GM21423 (cell line): ENCODE measurements at regions not wholly inside any gene's neighbourhood (a gene's known extent, or its start where the extent isn't known, plus 50 kb on each side); places are given as distances from the start of the nearest gene placed in this dataset.

Source experiments
- ATAC-seq: cut with Tn5 transposase; IDR thresholded peaks from one replicate; pipeline ENCODE4 v1.9.1; 2021; ENCODE audit warnings: mild to moderate bottlenecking, moderate library complexity; ENCODE audit not compliant: unreplicated experiment

GRCh38 chr3:55183201-55183600, 255.3 kb upstream of the LRTM1 start:
- ATAC-seq = no peak

GRCh38 chr3:55180936-55181535, 253.2 kb upstream of the LRTM1 start:
- no peak for ATAC-seq

- ATAC-seq = no peak
Observed at GRCh38 chr3:55180161-55180560, 252.3 kb upstream of the LRTM1 start.

GRCh38 chr3:55178336-55178735, 250.5 kb upstream of the LRTM1 start:
- no peak for ATAC-seq

GRCh38 chr3:55177749-55178148, 249.9 kb upstream of the LRTM1 start:
- no peak for ATAC-seq

- no peak for ATAC-seq
Observed at GRCh38 chr3:55175423-55175822, 247.6 kb upstream of the LRTM1 start.

GRCh38 chr3:55174747-55175146, 246.9 kb upstream of the LRTM1 start:
- ATAC-seq = no peak

- no peak for ATAC-seq
Observed at GRCh38 chr3:55173504-55173903, 245.6 kb upstream of the LRTM1 start.

GRCh38 chr3:55172913-55173312, 245.1 kb upstream of the LRTM1 start:
- ATAC-seq = no peak

GRCh38 chr3:55170444-55170843, 242.6 kb upstream of the LRTM1 start:
- no peak for ATAC-seq

- no peak for ATAC-seq
Observed at GRCh38 chr3:55169608-55170072, 241.8 kb upstream of the LRTM1 start.

- ATAC-seq = no peak
Observed at GRCh38 chr3:55169161-55169560, 241.3 kb upstream of the LRTM1 start.

- ATAC-seq = no peak
Observed at GRCh38 chr3:55167586-55168317, 239.9 kb upstream of the LRTM1 start.

GRCh38 chr3:55166576-55167555, 239.0 kb upstream of the LRTM1 start:
- ATAC-seq = no peak

- no peak for ATAC-seq
Observed at GRCh38 chr3:55165704-55166405, 238.0 kb upstream of the LRTM1 start.

- ATAC-seq = no peak
Observed at GRCh38 chr3:55165278-55165677, 237.4 kb upstream of the LRTM1 start.

GRCh38 chr3:55164876-55165275, 237.0 kb upstream of the LRTM1 start:
- ATAC-seq = no peak

GRCh38 chr3:55164191-55164590, 236.3 kb upstream of the LRTM1 start:
- ATAC-seq = no peak

- no peak for ATAC-seq
Observed at GRCh38 chr3:55163421-55163820, 235.6 kb upstream of the LRTM1 start.

GRCh38 chr3:55162031-55162795, 234.4 kb upstream of the LRTM1 start:
- ATAC-seq = no peak
